ENCODE measurements at regions not wholly inside any gene's neighbourhood (a gene's known extent, or its start where the extent isn't known, plus 50 kb on each side); places are given as distances from the start of the nearest gene placed in this dataset.

DNA sequence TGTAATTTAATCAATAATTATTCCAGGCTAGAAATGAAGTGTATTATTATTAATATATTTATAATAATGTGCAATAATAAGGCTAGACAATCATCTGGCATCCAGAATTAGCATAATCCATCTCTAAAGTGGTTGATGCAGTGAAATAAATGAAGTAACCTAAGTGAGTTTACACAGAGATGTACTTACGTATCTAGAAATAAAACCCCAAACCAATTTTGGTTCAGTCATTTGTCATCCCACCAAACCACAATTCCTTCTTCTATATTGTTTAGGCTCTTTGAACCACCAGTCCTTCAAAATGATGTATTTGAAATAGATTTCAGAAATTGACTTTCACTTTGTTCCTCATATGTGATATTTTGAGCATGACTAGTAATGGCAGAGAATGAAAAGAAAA is 247.6 kb upstream of the MIR17HG start:
- DNase-seq, result no peak

DNA sequence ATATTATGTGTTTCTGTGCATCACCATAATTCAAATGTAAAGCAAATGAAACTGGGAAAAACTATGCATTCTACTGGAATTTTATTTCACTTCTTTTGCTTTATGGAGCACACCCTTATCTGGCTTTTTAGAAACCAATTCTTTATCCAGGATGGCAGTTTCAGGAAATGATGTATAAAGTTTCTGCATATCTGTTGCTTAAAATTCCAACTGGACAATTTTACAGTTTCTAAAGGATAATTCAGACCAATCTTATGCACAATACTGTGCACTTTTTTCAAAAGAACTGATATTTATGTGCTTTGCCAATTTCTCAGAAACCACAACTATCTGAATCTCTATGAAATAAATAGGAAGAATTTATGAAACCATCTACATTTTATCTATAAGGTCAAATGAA is 246.5 kb upstream of the MIR17HG start:
- DNase-seq, result no peak

DNA sequence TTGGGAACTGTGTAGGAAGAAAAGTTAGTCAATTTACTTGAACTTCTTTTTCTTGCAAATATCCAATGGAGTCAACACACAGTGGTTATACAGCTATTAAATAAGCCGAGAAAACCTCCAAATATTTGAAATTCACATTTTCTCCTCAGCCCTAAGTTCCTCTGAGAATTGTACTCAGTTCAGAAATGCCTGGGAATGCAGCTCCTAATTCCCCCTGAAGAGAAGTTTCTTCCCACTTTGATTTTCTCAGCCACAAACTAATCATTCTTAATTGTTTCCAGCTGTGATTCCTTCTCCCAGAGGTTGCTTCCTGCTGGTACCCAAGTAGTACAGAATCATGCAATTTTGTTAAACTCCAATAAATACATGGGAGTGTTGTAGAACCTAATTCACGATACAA is 246.1 kb upstream of the MIR17HG start:
- no peak for DNase-seq

DNA sequence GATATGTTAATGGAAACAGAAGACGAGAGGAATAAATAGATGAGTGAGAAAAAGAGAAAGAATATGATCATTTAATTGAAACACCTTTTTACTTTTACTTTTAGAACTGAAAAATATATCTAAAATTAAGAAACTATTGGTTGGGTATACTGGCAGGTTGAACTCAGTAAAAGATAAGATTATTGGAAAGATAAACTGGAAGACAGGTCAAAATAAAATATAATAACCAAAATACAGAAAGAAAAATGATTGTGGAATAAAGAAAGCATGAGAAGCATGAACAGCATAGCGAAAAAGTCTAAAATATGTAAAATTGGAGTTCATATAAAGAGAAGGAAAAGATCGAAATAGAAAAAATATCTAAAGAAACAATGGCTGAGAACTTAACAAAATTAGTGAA is 242.2 kb upstream of the MIR17HG start:
- DNase-seq, result no peak

DNA sequence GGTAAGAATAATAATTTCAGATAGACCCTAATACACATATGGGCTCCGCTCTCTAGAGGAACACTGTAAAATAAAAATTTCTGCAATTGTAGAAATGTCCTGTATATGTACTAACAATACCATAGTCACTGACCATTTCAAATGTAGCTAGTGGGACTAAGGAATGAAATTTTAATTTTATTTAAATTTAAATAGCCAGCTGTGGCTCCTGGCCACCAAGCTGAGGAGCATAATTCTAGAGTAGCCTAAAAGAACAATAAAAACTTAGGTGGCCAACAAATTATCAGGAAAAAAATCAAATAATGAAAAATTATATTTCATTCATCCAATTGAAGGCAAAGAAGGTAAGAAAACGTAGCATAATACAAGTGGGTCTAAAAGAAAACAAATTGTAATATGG is 240.9 kb upstream of the MIR17HG start:
- DNase-seq, result no peak

DNA sequence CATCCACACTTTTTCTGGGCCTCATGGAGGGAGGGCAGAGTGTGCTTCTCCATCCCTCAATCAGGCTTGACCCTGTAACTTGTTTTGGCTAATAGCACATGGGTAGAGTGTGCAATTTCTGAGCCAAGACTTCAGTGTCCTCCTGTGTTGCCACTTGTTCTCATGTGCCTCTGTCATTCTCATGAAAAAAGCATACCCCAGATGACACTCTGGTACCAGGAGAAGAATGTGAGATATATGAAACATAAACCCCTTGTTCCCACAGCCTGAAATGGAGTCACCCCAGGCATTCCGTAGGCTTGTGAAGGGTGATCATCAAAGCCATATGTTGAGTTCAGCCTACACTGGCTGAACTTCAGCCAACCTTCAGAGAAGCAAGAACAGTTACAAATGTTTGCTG is 239.2 kb upstream of the MIR17HG start:
- DNase-seq, result no peak

DNA sequence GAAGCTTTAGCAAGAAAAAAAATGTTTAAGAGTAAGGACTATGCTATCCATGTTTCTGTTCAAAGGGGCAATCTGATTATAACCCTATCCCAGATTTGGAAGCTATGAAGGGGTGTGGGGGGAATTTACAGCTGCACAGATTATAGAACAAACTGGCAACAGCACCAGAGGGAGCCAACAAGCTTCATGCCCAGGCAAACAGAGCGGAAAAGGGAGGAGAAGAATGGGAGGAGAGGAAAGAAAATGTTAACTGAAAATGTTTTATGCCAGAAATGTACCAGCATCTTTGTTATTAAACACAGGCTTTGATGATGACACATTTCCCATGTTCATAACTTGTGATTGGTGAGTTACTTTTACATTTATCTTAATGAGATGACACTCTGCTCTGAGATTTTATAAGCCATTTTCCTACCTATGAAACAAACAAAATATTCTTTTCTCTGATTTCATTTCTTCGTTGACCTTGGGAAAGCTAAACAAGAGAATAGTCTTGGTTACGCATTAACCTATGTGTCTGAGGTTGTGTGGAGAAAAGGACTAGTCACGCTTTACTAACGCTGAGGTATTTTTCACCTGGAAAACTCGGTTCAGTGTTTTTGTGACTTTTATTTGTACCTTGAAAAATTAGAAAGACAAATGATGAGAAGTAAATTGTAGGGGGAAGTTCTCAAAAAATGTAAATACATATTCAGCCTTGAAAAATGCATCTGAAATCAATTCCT is 235.8 kb upstream of the MIR17HG start:
- no peak for DNase-seq

DNA sequence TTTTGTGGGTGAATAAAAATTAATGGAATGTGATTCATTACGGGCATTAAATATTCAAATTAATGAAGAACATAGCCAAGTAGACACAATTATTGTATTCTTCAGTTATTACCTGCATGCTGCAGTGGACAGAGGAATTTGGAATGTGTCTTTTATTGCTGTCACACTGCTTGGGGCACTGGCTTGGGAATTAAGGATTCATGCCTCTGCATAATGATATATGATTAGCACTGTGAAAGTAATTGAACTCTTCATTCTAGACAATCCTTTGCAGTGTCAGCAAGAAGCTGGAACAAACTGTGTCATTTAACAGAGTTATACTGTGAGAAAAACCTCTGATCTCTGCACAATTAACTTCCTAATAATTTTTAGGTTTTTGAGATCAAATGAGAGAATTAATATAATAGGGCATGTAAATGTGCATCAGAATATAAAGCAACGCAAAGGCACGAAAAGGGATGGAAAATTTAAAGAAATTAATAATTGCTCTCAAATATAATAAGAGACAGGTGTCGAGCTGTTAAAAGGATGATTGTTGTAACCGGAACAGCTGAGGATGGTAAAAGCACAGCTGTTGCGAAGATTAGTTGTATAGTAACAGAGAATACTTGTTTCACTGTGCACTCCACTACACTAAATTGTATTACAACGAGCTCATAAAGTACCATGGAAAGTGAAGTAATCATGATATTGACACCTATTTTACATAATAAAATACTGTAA is 235.1 kb upstream of the MIR17HG start:
- DNase-seq, result no peak

DNA sequence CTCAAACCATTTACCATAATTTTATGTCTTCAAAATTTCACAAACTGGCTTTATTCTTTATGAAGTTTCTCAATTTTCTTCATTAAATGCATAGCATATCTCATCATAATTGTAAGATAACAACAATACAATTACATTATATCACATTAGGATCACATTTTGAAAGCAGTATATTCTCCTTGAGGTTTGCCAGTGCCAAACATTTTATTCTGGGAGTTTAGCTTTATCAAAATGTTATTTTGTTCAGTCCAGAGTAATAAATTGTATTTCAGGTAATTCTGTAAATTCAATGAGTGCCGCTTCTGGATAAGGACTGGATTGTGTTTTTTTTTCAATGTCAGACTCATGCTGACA is 234.6 kb upstream of the MIR17HG start:
- DNase-seq, result no peak

DNA sequence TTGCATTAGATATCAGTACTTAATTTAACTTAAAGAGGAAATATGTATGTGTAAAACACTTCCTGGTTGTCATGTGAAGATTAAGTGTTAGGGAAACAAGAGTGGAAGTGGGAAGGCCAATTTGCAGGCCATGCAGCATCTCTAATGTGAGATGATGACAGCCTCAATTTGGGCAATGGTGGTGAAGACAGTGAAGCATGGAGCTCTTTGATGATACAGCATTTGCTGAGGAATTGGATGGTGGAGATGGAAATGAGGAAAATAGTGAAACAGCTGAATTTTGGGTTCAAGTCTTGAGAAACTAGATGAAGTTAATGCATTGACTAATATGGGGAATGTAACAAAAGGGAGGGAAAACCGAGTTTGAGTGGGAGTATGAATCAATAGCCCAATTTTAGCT is 231.7 kb upstream of the MIR17HG start:
- no peak for DNase-seq

DNA sequence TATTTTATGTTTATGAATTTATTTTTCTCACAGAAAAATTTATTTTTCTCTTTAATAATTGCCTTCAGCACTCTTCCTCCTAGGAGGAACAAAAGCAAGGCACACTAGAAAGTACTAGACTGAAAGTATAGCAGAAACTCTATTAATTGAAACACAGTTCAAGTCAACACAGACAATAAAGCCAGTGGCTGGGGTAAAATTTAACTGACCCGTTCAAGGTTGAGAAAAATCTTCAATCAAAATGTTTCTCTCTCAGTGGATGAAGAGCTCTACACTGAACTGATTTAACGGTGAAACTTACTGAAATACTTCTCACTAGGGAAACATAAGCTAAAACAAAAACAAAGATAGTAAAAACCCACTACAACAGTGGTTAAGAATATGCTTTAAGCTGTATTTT is 230.1 kb upstream of the MIR17HG start:
- no peak for DNase-seq

DNA sequence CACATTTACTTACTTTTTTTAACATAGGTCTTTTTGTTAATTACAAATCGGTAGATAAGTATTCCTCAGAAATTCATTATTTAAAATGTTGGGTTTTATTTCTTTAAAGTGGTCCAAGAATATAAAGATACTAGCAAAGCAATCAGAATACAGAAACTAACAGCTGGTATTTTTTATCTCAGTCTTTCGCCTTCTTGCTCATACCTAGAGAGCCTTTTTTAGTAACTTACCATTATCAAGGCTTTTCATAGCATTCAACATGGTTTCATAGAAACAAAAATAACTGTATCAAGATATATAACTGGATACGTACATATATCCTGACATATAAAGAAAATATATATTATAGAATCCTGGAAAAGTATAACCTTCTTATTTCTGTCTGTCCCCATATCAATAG is 227.8 kb upstream of the MIR17HG start:
- DNase-seq, result no peak

DNA sequence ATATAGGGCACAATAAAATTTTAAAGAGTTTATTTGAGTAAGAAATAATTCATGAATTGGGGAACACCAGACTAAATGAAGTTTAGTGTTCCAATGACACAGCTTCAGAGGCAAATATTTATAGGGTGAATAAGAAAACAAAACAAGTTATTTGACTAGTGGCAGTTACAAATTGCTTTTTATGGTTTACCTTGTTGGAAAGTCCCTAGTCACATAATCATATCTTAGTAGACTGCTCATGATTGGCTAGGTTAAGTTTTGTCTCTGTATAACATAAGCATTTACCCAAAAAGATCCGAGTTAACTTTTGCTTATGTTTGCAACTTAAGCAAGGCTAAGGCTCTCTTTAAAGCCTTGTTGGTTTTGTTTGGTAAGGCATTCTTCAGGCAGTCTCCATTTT is 224.7 kb upstream of the MIR17HG start:
- no peak for DNase-seq

DNA sequence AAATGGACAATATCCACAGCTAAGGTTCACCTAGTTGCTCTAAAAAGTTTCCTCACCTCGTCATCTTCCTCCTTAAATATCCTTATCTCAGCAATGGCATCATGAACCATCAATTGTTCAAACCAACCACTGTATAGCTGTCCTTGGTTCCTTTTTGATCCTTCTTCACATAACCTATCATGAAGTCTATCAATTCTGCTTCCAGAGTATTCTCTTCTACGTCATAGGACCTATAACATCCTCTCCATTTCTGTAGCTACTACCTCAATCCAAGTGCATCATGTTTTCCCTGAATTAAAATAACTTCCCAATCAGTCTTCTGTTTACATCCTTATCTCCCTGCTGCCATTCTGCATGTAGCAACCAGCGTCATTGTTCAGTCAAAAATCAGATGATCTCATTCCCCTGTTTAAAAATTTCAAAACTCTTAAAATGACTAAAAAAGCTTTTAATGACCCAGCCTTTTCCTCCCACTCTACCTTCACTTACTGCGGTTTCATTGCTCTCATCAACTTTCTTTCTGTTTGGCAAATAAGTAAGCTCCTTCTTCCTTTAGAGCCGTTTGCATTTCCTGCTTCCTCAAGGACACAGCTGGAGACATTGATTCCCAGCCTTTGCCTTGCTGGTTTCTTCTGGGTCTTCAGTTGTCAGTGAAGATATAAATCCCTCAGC is 223.9 kb upstream of the MIR17HG start:
- no peak for DNase-seq

DNA sequence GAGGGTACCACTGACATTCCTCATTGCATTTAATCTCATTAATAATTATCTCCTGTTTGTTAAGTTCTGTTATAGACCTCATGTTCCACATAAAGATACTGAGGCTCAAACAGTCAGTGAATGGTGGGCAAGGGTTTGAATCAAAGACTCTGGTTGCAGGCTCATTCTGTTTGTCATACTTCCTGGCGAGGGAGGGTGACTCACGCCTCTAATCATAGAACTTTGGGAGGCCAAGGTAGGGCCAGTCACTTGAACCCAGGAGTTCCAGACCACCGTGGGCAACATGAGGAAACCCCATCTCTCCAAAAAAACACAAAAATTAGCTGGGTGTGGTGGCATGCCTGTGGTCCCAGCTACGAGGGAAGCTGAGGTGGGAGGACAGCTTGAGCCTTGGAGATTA is 220.7 kb upstream of the MIR17HG start:
- DNase-seq, result no peak

DNA sequence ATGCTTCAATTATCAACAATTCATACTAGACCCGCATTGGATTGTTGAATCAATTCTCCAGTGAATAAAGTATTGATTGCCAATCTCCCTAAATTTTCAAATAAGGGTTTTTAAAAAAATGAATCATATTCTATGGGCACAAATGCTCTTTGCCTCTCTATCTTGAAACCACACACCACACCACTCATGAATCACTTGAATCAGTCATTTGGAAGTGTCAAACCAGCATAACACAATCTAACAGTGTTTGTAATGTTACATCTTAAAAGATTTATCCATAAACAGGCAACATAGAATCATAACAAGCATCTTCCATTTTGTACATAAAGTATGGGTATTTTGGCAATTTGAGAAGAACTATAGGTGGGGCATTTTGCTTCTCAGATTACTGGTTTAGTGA is 219.5 kb upstream of the MIR17HG start:
- no peak for DNase-seq

DNA sequence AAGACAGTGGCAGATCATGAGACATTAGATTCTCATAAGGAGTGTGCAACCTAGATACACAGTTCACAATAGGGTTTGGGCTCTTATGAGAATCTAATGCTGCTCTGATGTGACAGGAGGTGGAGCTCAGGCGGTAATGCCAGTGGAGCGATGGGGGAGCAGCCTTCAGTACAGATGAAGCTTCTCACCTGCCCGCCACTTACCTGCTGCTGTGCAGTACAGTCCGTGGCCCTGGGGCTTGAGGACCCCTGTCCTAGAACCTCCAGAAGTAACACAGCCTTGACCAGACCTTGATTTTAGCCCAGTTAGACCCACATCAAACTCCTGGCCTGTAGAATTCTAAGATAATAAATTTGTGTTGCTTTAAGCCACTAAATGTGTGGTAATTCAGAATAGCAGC is 215.1 kb upstream of the MIR17HG start:
- no peak for DNase-seq

DNA sequence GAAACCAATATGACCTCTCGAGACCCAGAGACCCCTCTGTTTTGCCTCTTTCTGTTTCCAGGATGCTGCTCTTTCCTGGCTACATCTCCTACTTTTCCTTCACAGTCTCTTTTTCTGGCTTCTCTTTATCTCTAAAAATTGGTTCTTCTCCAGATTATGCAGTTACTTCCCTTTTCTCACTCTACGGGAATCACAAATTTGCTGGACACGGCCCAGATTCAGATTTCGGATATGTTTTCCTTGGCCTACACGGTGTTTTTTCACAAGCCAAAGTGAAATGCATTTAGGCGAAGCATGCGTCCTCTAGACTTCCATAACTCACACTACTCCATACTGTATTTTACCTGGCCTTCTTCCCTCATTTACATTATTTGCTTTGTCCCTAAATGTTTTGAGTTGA is 214.7 kb upstream of the MIR17HG start:
- no peak for DNase-seq

DNA sequence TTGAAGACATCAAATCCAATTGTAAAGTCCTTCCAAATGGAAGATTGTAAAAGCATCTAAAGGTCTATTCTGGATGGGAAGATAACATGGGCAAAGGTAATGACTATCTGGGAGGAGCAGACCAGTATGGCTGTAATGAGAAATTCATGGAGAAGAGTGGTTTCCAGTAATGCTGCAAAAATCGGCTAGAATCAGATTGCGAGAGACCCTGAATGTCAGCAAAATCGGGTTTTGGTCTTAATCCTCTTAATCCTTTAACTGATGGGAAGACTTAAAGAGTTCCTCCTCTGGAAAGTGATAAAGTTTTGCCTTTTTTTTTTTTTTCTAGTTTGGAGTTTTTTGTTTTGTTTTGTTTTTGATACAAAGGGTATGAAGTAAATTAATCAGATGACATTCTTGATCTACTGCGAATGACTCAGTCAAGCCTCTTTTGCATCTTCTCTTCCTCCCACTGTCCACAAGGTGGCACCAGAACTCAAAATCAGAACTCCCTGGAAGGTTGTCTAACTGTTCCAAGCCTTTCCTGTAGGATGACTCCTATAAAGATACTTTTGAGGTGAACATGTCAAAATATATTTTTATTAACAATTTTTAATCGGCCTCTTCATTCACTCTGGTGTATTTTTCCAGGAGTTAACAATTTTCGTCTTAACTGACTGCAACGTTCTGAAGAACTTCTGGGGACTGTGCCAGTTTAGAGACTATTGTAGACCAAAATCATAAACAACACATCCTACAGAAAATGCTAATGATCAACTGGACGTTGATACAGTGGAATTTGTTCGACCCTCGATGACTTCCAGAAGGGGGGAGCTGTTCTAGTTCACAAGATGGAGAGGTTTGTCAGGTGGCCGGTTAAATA is 213.3 kb upstream of the MIR17HG start:
- peak; percentile 53 for DNase-seq

DNA sequence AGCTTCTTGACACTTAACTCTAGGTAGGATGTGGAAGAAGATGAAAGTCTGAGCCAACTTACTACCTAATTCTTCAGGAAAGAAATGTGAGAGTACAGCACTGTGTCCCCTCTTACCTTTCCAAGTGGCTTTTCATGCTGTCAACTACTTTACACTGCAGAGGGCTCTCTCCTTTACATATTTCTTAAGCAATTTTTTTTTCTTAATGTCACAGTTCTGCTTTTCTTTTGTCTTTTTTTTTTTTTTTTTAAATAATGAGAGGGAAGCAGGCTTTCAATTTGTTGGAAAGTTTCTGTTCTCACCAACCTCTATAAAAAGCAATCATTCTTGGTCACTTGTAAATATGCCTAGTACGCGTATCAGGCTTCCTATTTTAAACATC is 212.7 kb upstream of the MIR17HG start:
- DNase-seq, result no peak

DNA sequence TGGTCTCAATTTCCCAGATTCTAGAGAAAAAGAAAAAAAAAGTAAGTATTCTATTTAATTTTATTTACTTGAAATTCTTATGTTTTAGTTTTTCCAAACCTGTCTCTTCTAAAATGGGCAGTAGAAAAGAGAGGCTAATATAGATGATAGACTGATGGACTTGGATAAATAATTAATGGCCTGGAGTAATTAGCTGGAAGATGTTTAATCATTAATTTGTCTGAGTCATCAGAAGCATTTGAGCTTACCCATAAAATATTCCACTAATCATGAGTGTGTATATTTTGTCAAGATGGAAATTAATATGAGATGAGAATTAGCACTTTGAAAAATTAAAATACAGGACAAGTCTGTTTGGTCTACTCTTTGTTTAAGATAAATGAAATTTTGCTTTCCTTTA is 212.1 kb upstream of the MIR17HG start:
- DNase-seq, result no peak

DNA sequence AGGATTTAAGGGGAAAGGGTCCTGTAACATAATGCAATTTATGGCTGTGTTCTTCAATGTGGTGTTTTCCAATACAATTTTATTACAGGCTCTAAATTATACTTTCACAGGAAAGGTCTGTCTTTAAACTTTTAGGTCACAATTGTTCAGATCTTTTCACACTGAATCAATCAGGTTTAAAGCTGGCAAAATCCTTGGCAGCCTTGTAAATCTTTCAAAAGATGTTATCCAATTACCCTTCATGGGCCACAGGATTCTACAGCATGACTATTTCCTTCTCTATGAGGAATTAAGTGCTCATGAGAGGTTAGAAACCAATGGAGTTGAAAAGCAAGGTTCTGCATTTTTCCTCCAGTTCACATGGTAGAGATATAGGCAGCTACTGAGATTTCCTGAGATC is 211.5 kb upstream of the MIR17HG start:
- DNase-seq, result no peak

DNA sequence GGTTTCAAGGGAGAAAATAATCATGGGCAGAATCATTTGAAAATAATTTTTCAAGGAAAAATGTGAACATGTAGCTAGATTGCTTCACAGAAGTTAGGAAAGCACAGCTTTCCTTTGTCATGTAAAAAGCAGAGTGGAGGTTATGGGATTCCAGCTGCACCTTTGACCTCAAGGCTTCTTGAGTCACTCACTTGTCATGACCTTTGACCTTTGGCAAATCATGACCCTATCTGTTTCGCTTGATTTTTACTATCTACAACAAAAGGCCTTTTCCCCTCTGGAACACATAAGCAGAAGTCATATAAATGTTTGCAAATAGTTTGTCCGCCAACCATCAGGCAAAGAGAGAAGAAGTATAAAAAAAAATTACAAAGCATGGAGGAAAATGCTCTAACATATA is 210.7 kb upstream of the MIR17HG start:
- no peak for DNase-seq

DNA sequence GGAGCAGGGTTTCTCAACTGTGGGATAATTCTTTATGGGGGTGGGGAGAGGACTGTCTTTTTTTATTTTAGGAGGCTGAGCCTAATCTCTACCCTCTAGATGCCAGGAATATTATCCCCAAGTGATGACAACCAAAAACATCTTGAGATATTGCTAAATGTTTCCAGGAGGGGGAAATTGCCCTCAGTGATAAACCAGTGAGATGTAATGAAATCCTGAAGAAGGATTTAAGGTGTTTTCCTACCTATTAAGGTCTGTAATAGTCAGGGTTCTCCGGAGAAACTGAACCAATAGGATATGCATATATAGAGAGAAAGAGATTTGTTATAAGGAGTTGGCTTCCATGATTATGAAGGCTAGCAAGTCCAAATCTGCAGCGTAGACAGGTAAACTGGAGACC is 208.3 kb upstream of the MIR17HG start:
- DNase-seq, result no peak

All from NCI-H1694 treated with DMSO at 0.1 percent for 48 hours (cell line).